ENCODE measurements at regions not wholly inside any gene's neighbourhood (a gene's known extent, or its start where the extent isn't known, plus 50 kb on each side); places are given as distances from the start of the nearest gene placed in this dataset.

GRCh38 chr3:181541414-181541813 is 170.3 kb upstream of the SOX2 start:
- 0 out of 2 replicates have a peak, but pooled peaks cover 2% of the 10 kb centered on the region for H3K9me3 ChIP-seq (ENCODE audit: control insufficient read depth, insufficient read depth, low read depth, low read length)
- H3K4me1 ChIP-seq (ENCODE audit: control insufficient read depth, insufficient read depth, low read length): peaks cover 2% of the 10 kb centered on the region; the same call in 1 of the 2 replicates
- TF ChIP-seq ZNF558 (tag by site-specific recombination; IDR thresholded peaks at IDR 0.05) (no peak), HOXC10 (CRISPR knock-in tag; IDR thresholded peaks at IDR 0.05) (no peak), ZNF658 (tag by site-specific recombination; IDR thresholded peaks at IDR 0.05) (no peak)
- TF ChIP-seq, protein P1, sequence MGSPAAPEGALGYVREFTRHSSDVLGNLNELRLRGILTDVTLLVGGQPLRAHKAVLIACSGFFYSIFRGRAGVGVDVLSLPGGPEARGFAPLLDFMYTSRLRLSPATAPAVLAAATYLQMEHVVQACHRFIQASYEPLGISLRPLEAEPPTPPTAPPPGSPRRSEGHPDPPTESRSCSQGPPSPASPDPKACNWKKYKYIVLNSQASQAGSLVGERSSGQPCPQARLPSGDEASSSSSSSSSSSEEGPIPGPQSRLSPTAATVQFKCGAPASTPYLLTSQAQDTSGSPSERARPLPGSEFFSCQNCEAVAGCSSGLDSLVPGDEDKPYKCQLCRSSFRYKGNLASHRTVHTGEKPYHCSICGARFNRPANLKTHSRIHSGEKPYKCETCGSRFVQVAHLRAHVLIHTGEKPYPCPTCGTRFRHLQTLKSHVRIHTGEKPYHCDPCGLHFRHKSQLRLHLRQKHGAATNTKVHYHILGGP (tag by site-specific recombination; IDR thresholded peaks at IDR 0.05): no peak
- CTCF ChIA-PET: interaction anchor here (1.0 kb wide), 1 partner anchor 161 kb away, joined by 4 read pairs; no protein-coding TSS in a partner anchor
- no peaks in the 10 kb centered on the region for H3K36me3 ChIP-seq (ENCODE audit: control insufficient read depth in 2 of 2, insufficient read depth in 1 of 2, low read length in 2 of 2)
- no peak overlapping the region for H3K27ac ChIP-seq (ENCODE audit: extremely low read depth, low read depth, low read length)
- POLR2A ChIA-PET: no interaction called here
- no peak overlapping the region for H3K4me3 ChIP-seq (ENCODE audit: low read depth, low read length)

DNA sequence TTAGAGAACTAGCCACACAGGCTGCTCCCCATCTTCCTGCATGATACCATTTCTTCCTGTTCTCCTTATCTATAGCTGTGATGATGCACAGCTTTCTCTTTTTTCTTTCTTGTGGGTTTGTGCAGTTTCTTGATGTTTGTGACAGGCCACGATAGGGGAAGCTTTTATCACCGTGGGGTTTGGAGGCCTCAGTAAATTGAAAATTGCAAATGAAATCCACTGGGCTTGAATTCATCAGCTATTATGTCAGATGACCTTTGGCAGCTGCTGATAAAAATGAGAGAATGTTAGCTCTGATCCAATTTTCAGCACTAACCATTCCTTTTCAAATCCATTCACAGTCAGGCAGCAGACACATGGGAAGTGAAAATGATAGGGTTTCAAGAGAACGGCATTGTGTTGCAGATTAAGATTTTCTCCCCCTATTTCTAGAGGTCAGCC is 176.9 kb upstream of the SOX2 start:
- Histone ChIP-seq H3K9me3 (ENCODE audit: control insufficient read depth, insufficient read depth, low read depth, low read length) (0 out of 2 replicates have a peak, but pooled peaks cover 2% of the 10 kb centered on the region), H3K27ac (ENCODE audit: extremely low read depth, low read depth, low read length) (no peak overlapping the region), H3K4me1 (ENCODE audit: control insufficient read depth, insufficient read depth, low read length) (no peaks in the 10 kb centered on the region; the same call in 1 of the 2 replicates), H3K36me3 (ENCODE audit: control insufficient read depth in 2 of 2, insufficient read depth in 1 of 2, low read length in 2 of 2) (no peaks in the 10 kb centered on the region), H3K4me3 (ENCODE audit: low read depth, low read length) (no peak overlapping the region)
- ChIA-PET POLR2A (no interaction called here), CTCF (interaction anchor here (0.5 kb wide), 1 partner anchor 135 kb away, joined by 3 read pairs; no protein-coding TSS in a partner anchor)
- TF ChIP-seq, protein P2, sequence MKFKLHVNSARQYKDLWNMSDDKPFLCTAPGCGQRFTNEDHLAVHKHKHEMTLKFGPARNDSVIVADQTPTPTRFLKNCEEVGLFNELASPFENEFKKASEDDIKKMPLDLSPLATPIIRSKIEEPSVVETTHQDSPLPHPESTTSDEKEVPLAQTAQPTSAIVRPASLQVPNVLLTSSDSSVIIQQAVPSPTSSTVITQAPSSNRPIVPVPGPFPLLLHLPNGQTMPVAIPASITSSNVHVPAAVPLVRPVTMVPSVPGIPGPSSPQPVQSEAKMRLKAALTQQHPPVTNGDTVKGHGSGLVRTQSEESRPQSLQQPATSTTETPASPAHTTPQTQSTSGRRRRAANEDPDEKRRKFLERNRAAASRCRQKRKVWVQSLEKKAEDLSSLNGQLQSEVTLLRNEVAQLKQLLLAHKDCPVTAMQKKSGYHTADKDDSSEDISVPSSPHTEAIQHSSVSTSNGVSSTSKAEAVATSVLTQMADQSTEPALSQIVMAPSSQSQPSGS (tag by site-specific recombination; IDR thresholded peaks at IDR 0.05; ENCODE audit: low read depth): no peak
- TF ChIP-seq, protein P3, sequence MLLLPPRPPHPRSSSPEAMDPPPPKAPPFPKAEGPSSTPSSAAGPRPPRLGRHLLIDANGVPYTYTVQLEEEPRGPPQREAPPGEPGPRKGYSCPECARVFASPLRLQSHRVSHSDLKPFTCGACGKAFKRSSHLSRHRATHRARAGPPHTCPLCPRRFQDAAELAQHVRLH (tag by site-specific recombination; IDR thresholded peaks at IDR 0.05): no peak
- TF ChIP-seq, protein P4, sequence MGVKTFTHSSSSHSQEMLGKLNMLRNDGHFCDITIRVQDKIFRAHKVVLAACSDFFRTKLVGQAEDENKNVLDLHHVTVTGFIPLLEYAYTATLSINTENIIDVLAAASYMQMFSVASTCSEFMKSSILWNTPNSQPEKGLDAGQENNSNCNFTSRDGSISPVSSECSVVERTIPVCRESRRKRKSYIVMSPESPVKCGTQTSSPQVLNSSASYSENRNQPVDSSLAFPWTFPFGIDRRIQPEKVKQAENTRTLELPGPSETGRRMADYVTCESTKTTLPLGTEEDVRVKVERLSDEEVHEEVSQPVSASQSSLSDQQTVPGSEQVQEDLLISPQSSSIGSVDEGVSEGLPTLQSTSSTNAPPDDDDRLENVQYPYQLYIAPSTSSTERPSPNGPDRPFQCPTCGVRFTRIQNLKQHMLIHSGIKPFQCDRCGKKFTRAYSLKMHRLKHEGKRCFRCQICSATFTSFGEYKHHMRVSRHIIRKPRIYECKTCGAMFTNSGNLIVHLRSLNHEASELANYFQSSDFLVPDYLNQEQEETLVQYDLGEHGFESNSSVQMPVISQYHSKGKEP (tag by site-specific recombination; IDR thresholded peaks at IDR 0.05): no peak
- TF ChIP-seq ZNF560 (tag by site-specific recombination; IDR thresholded peaks at IDR 0.05; ENCODE audit: borderline replicate concordance) (no peak), ZNF596 (tag by site-specific recombination; IDR thresholded peaks at IDR 0.05) (no peak), ZNF311 (tag by site-specific recombination; IDR thresholded peaks at IDR 0.05; ENCODE audit: borderline replicate concordance) (no peak), ZSCAN18 (tag by site-specific recombination; IDR thresholded peaks at IDR 0.05) (no peak), ZNF548 (tag by site-specific recombination; IDR thresholded peaks at IDR 0.05) (no peak), PATZ1 (tag by site-specific recombination; IDR thresholded peaks at IDR 0.05) (no peak), ZNF571 (tag by site-specific recombination; IDR thresholded peaks at IDR 0.05) (no peak), ZNF302 (tag by site-specific recombination; IDR thresholded peaks at IDR 0.05; ENCODE audit: low read depth) (no peak), ZNF561 (tag by site-specific recombination; IDR thresholded peaks at IDR 0.05; ENCODE audit: borderline replicate concordance) (no peak), ZNF133 (tag by site-specific recombination; IDR thresholded peaks at IDR 0.05) (no peak), ZNF239 (tag by site-specific recombination; IDR thresholded peaks at IDR 0.05) (no peak)
- TF ChIP-seq, protein P5, sequence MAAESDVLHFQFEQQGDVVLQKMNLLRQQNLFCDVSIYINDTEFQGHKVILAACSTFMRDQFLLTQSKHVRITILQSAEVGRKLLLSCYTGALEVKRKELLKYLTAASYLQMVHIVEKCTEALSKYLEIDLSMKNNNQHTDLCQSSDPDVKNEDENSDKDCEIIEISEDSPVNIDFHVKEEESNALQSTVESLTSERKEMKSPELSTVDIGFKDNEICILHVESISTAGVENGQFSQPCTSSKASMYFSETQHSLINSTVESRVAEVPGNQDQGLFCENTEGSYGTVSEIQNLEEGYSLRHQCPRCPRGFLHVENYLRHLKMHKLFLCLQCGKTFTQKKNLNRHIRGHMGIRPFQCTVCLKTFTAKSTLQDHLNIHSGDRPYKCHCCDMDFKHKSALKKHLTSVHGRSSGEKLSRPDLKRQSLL (tag by site-specific recombination; IDR thresholded peaks at IDR 0.05): no peak
- TF ChIP-seq, protein P6, sequence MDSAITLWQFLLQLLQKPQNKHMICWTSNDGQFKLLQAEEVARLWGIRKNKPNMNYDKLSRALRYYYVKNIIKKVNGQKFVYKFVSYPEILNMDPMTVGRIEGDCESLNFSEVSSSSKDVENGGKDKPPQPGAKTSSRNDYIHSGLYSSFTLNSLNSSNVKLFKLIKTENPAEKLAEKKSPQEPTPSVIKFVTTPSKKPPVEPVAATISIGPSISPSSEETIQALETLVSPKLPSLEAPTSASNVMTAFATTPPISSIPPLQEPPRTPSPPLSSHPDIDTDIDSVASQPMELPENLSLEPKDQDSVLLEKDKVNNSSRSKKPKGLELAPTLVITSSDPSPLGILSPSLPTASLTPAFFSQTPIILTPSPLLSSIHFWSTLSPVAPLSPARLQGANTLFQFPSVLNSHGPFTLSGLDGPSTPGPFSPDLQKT (IDR thresholded peaks at IDR 0.05; ENCODE audit: borderline replicate concordance, low read depth, low read length): no peak
- TF ChIP-seq, protein P7, sequence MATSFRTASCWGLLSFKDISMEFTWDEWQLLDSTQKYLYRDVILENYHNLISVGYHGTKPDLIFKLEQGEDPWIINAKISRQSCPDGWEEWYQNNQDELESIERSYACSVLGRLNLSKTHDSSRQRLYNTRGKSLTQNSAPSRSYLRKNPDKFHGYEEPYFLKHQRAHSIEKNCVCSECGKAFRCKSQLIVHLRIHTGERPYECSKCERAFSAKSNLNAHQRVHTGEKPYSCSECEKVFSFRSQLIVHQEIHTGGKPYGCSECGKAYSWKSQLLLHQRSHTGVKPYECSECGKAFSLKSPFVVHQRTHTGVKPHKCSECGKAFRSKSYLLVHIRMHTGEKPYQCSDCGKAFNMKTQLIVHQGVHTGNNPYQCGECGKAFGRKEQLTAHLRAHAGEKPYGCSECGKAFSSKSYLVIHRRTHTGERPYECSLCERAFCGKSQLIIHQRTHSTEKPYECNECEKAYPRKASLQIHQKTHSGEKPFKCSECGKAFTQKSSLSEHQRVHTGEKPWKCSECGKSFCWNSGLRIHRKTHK (tag by site-specific recombination; IDR thresholded peaks at IDR 0.05): no peak

Data from HEK293 (cell line).